GM19452 (cell line): ENCODE measurements at regions not wholly inside any gene's neighbourhood (a gene's known extent, or its start where the extent isn't known, plus 50 kb on each side); places are given as distances from the start of the nearest gene placed in this dataset.

Experiments used
- ATAC-seq: cut with Tn5 transposase; IDR thresholded peaks from one replicate; pipeline ENCODE4 v1.9.1; 2021; ENCODE audit not compliant: unreplicated experiment

GRCh38 chrX:39741904-39742303, 355.9 kb downstream of the BCOR start:
- ATAC-seq = no peak

GRCh38 chrX:39745818-39746217, 351.9 kb downstream of the BCOR start:
- no peak for ATAC-seq

- no peak for ATAC-seq
Measured at GRCh38 chrX:39749135-39749534, 348.6 kb downstream of the BCOR start.

- ATAC-seq = no peak
Measured at GRCh38 chrX:39749728-39750127, 348.0 kb downstream of the BCOR start.

GRCh38 chrX:39750256-39750790, 347.4 kb downstream of the BCOR start:
- no peak for ATAC-seq

- no peak for ATAC-seq
Measured at GRCh38 chrX:39750848-39751247, 346.9 kb downstream of the BCOR start.

- no peak for ATAC-seq
Measured at GRCh38 chrX:39752815-39753214, 344.9 kb downstream of the BCOR start.

- ATAC-seq = no peak
Measured at GRCh38 chrX:39753293-39753996, 344.3 kb downstream of the BCOR start.

GRCh38 chrX:39755143-39756032, 342.4 kb downstream of the BCOR start:
- ATAC-seq = no peak

GRCh38 chrX:39756086-39756883, 341.5 kb downstream of the BCOR start:
- ATAC-seq = no peak

GRCh38 chrX:39757971-39758370, 339.8 kb downstream of the BCOR start:
- no peak for ATAC-seq

GRCh38 chrX:39758791-39759525, 338.8 kb downstream of the BCOR start:
- no peak for ATAC-seq

- ATAC-seq = no peak
Measured at GRCh38 chrX:39759526-39760224, 338.1 kb downstream of the BCOR start.

- ATAC-seq = no peak
Measured at GRCh38 chrX:39760930-39761329, 336.8 kb downstream of the BCOR start.

- no peak for ATAC-seq
Measured at GRCh38 chrX:39762266-39762841, 335.4 kb downstream of the BCOR start.

GRCh38 chrX:39764441-39764914, 333.3 kb downstream of the BCOR start:
- no peak for ATAC-seq

GRCh38 chrX:39765327-39765726, 332.4 kb downstream of the BCOR start:
- ATAC-seq = no peak

GRCh38 chrX:39766085-39766726, 331.6 kb downstream of the BCOR start:
- ATAC-seq = no peak

- ATAC-seq = no peak
Measured at GRCh38 chrX:39766855-39767254, 330.9 kb downstream of the BCOR start.
